ENCODE measurements at regions not wholly inside any gene's neighbourhood (a gene's known extent, or its start where the extent isn't known, plus 50 kb on each side); places are given as distances from the start of the nearest gene placed in this dataset.

GRCh38 chr4:184942444-184943425 lies 75.6 kb upstream of the HELT start:
- no peak for DNase-seq
- TF ChIP-seq POLR2A (IDR thresholded peaks at IDR 0.05; ENCODE audit: low read length) (no peak), GATA1 (IDR thresholded peaks at IDR 0.05; ENCODE audit: low read depth, low read length) (no peak)

- TF ChIP-seq POLR2A (IDR thresholded peaks at IDR 0.05; ENCODE audit: low read length) = no peak
- no peak for TF ChIP-seq GATA1 (IDR thresholded peaks at IDR 0.05; ENCODE audit: low read depth, low read length)
- no peak for DNase-seq
Observed at GRCh38 chr4:184949020-184949419, 69.3 kb upstream of the HELT start.

GRCh38 chr4:184950117-184950830 lies 68.0 kb upstream of the HELT start:
- DNase-seq = no peak
- TF ChIP-seq GATA1 (IDR thresholded peaks at IDR 0.05; ENCODE audit: low read depth, low read length) = no peak
- no peak for TF ChIP-seq POLR2A (IDR thresholded peaks at IDR 0.05; ENCODE audit: low read length)

GRCh38 chr4:184950926-184951325 lies 67.4 kb upstream of the HELT start:
- DNase-seq = no peak
- no peak for TF ChIP-seq GATA1 (IDR thresholded peaks at IDR 0.05; ENCODE audit: low read depth, low read length)
- no peak for TF ChIP-seq POLR2A (IDR thresholded peaks at IDR 0.05; ENCODE audit: low read length)

- no peak for TF ChIP-seq POLR2A (IDR thresholded peaks at IDR 0.05; ENCODE audit: low read length)
- no peak for DNase-seq
Observed at GRCh38 chr4:184951668-184952160, 66.6 kb upstream of the HELT start.

GRCh38 chr4:184952522-184952921 lies 65.8 kb upstream of the HELT start:
- TF ChIP-seq POLR2A (IDR thresholded peaks at IDR 0.05; ENCODE audit: low read length) (no peak), GATA1 (IDR thresholded peaks at IDR 0.05; ENCODE audit: low read depth, low read length) (no peak)
- no peak for DNase-seq

GRCh38 chr4:184953421-184953945 lies 64.8 kb upstream of the HELT start:
- TF ChIP-seq POLR2A (IDR thresholded peaks at IDR 0.05; ENCODE audit: low read length) (no peak), GATA1 (IDR thresholded peaks at IDR 0.05; ENCODE audit: low read depth, low read length) (no peak)
- no peak for DNase-seq

- no peak for DNase-seq
- no peak for TF ChIP-seq GATA1 (IDR thresholded peaks at IDR 0.05; ENCODE audit: low read depth, low read length)
- no peak for TF ChIP-seq POLR2A (IDR thresholded peaks at IDR 0.05; ENCODE audit: low read length)
Observed at GRCh38 chr4:184953971-184954370, 64.3 kb upstream of the HELT start.

GRCh38 chr4:184954482-184954881 lies 63.8 kb upstream of the HELT start:
- no peak for TF ChIP-seq GATA1 (IDR thresholded peaks at IDR 0.05; ENCODE audit: low read depth, low read length)
- TF ChIP-seq POLR2A (IDR thresholded peaks at IDR 0.05; ENCODE audit: low read length) = no peak
- DNase-seq = no peak

GRCh38 chr4:184955116-184955515 lies 63.2 kb upstream of the HELT start:
- TF ChIP-seq GATA1 (IDR thresholded peaks at IDR 0.05; ENCODE audit: low read depth, low read length) (no peak), POLR2A (IDR thresholded peaks at IDR 0.05; ENCODE audit: low read length) (no peak)
- no peak for DNase-seq

GRCh38 chr4:184955636-184956035 lies 62.7 kb upstream of the HELT start:
- DNase-seq = no peak
- TF ChIP-seq GATA1 (IDR thresholded peaks at IDR 0.05; ENCODE audit: low read depth, low read length) (no peak), POLR2A (IDR thresholded peaks at IDR 0.05; ENCODE audit: low read length) (no peak)

- TF ChIP-seq GATA1 (IDR thresholded peaks at IDR 0.05; ENCODE audit: low read depth, low read length) = no peak
- TF ChIP-seq POLR2A (IDR thresholded peaks at IDR 0.05; ENCODE audit: low read length) = no peak
- DNase-seq = no peak
Observed at GRCh38 chr4:184957446-184958115, 60.7 kb upstream of the HELT start.

- TF ChIP-seq GATA1 (IDR thresholded peaks at IDR 0.05; ENCODE audit: low read depth, low read length) (no peak), POLR2A (IDR thresholded peaks at IDR 0.05; ENCODE audit: low read length) (no peak)
- DNase-seq = no peak
Observed at GRCh38 chr4:184958127-184958922, 60.0 kb upstream of the HELT start.

Data from erythroblast (primary cell).